ENCODE measurements at regions not wholly inside any gene's neighbourhood (a gene's known extent, or its start where the extent isn't known, plus 50 kb on each side); places are given as distances from the start of the nearest gene placed in this dataset.

DNA sequence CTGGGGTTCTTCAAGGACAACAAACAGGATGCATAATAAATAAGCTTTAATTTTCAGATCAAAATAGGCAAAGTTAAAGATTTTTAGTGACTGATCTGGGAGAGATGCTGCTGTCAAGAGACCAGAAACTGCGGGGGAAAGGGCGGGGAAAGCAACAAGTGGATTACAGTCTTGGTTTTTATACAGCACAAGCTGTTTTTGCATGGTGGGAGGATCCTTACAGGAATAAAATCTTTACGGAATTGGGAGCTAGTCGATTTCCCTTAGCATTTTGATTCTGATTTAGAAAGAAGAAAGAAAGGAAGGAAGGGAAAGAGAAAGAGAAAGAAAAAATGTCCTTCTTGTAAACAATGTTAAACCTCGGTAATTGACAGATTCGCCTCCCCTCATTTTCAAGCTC is 242.3 kb upstream of the SP8 start:
- DNase-seq (ENCODE audit: low spot score): no peak

DNA sequence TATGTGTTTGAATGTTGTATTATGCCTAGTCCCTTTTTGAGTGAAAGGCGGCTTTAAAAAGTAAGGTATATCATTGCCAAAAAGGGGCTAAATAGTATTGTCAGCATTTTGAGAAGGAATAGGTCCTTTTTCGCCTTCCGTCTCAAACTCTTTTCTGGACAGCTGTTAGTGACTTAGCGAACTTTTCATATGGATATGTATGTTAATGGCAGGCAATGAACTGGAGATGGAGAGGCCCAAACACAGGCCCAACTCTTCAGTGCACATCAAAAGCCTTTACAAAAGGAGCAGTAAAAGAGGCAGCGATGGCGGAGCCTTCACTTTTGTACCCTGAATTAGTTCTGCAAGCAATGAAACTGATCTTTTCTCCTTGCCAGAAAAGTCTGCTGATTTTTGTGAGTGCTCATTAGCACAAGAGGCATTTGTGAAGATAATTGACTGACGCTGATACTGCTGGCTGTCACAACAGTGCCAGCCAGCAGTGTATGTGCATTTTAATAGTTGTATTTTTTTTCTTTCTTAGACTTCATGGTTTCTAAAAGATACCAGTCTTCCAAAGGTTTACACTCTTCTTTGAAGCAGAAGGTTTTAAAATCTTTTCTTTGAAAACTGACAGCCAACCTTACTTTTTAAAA is 243.7 kb upstream of the SP8 start:
- no peak for DNase-seq (ENCODE audit: low spot score)

DNA sequence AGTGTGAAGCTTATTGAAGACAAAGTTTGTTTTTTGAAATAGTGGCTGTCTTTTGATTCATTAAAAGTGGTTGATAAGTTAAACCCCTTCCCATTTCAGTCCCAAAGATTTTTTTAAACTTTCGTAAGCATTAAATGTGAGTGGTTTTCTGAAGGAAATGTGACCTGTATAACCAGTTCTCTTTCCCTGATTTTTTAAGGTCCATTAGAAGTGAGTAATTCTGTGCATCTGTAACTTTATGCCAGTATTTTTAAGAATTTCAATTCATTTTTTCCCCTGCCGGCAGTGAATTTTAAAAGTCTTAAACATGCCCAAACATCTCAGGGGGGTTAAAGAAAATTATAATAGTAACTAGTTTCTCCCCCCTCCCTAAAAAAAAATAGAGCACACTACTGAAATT is 254.6 kb upstream of the SP8 start:
- DNase-seq (ENCODE audit: low spot score): no peak

DNA sequence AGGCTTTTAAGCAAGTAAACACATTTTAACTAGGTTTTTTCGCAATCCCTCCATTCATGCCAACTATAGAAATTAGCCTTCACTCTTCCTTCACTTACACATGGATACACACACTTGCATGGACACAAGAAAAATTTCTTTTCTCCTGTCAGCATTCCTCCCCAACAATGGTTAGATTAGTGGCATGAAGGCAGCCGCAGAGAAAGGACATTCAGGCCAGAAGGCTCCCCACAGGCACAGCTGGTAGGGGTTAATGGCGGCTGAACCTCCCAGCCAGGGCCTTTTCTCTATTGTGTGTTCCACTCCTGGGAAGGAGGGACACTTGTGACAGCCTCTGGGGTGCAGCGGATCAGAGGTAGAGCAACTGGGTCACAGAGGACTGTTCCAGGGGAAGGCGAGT is 255.0 kb upstream of the SP8 start:
- DNase-seq (ENCODE audit: low spot score): no peak

DNA sequence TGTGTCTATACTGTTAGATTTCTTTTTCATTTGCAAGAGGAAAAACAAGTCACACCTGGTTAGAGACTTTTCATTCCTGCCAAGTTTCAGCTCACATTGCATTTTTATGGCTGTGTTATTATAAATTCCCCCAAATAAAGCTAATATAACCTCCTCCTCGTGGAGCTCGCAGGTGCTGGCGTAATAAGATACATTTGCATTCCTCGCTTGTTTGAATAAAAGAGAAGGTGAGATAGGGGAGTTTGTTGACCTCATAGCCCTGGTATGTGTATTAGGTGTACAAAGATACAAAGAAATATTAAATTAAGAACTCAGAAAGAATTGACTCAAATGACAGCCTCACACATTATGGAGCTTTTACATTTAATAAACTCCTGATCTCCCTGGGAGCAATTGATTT is 257.7 kb upstream of the SP8 start:
- DNase-seq (ENCODE audit: low spot score): no peak

DNA sequence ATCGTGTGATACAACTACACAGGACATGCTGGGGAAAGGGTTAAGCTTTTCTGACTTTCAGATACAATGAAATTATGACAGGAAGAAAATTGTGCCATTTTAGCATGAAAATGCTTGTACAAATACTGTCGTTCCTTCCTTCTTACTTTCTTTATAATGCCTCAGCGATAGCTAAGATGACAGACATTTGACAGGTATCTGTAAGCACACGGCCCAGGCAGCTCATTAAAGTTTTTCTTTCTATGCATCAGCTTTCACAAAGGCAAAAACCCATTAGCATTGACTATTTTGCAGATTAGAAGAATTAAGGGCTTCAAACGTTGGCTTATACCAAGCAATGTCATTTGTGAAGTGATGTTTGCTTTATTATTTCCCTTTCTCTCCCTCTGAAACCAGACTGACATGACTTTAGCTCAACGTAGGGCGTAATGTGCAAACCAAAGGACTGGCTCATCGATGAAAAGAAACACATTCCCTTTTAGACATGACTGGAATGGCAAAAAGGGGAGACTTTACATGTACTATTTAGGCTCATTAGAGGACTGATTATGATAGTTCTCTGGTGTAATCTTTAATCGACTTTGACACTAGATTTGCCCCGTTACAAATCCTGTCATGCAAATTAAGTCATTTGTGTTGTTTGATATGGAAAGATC is 258.4 kb upstream of the SP8 start:
- DNase-seq (ENCODE audit: low spot score): no peak

DNA sequence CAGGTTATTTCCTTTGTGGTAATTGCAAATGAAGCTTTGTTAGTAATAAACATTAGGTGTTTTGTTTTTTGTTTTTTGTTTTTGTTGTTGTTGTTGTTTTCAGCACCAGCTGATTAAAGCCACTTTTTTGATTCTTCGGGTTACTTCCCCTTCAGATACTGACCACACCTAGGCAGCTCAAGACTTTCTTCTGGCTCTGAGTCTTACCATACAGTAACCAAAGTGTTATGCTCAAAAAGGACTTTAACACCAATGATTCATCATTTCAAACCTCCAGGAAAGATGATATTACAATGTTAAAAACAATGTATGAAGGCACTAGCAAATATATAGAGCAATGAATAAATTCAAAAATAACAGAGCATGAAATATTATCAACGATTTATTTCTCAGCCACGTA is 265.2 kb upstream of the SP8 start:
- no peak for DNase-seq (ENCODE audit: low spot score)

DNA sequence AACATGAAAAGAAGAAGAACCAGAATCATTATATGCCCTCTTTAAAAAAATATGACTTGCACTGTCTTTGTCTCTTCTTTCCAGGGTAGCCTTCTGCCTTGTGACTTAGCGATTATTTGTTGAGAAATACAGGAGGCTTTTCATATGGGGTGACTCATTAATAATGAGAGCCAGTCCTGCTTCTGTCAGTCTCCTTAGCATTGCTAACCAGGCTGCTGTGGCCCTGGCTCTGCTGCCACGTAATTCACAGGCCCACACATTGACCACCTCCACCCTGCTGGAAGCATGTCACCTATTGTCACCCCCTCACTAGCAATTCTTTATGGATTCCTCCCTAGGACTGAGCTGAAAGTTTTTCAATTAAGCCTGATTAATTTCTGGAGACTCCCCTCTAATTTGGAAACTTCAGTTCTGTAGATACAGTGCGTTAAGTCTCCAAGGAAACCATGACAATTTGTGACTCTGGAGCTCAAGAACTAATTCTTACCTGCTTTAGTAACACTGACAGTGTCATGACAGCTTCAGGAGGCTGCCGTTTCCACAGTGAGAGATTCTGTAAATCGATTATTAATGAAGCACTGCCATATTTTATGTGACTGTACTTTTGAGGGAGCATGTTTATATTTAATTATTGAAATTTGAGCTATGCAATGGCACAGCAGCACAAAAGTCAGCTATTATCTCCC is 267.9 kb upstream of the SP8 start:
- DNase-seq (ENCODE audit: low spot score): no peak

DNA sequence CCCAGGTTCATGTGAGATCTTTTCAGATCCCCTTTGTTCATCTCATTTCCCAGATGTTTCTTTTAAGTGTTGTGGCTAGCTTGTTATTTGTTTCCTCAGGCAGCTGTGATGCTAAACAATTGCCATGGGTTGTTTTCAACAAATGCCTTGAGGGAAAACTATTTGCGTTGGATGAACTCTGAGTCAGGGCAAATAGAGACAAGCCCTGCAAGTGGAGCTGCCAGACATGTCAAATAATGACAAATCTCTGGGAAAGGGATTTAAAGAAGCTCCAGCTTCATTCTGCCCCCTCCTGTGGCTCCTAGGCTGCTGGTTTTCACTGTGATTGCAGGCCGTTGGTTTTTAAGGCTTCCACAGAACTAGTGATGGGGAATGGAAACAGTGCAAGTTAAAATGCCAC is 272.4 kb upstream of the SP8 start:
- no peak for DNase-seq (ENCODE audit: low spot score)

DNA sequence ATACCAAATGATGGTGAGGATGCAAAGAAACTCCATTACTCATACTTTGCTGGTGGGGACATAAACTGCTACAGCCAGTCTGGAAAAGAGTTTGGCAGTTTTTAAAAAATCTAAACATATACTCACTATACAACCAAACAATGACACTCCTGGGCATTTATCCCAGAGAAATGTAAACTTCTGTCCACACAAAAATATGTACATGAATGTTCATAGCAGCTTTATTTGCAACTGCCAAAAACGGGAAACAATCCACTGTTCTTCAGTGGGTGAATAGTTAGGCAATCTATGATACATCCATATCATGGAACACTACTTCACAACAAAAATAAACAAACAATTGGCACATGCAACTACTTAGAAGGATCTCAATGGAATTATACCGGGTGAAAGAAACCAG is 276.4 kb upstream of the SP8 start:
- DNase-seq (ENCODE audit: low spot score): no peak

DNA sequence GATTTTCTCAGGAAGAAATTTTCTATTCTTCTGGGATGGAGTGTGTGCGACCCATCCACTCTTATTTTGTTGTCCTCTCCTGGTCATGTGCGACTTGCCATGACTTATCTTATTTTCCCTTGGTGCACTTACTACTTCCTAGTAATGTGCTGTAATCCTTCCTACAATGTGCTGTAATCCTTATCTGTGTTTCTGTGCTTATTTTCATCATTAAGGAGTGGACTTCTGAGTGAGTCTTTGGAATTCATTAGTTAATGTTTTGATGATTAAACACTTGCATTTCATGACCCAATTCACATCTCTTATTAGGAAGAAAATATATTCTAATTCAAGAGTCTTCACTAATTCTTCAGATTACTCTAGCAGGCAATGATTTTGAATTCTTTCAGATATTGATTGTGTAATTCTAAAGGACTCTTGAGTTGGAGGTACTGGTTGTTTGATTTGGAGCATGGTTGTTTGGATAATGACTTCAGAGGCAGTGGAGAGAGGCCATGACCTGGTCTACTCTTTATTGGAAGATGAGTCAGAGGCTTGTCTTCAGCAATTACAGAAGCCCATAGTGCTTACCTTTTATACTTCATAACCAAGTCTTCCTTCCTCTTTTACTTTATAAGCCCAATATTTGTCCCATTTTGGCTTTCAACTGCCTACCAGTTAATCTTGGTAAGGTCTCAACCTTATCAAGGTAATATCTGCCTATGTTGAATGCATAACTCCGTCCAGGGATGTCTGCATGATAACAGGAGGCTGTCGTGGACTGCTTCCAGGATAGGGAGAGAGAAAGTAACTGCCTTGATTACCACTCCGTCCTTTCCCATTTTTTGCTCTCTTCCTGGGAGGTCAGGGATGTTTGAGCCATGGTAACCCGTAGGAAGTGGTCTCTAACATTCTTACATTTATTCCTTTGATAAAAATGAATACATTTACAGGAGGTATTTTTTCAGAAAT is 278.3 kb upstream of the SP8 start:
- DNase-seq (ENCODE audit: low spot score): no peak

DNA sequence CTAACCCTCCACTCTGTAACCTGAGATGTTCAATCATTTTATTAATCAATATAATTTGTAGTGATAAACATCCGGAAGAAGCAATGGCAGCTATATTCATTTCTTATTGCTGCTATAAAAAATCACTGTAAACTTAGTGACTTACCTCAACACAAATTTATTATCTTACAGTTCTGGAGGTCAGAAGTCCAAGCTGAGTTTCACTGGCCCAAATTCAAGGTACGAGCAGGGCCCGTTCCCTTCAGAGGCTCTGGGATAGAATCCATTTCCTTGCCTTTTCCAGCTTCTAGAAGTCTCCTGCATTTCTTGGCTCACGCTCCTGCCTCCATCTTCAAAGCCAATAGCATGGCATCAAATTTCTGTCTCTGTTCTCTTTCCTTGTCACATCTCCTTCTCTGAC is 279.5 kb upstream of the SP8 start:
- no peak for DNase-seq (ENCODE audit: low spot score)

DNA sequence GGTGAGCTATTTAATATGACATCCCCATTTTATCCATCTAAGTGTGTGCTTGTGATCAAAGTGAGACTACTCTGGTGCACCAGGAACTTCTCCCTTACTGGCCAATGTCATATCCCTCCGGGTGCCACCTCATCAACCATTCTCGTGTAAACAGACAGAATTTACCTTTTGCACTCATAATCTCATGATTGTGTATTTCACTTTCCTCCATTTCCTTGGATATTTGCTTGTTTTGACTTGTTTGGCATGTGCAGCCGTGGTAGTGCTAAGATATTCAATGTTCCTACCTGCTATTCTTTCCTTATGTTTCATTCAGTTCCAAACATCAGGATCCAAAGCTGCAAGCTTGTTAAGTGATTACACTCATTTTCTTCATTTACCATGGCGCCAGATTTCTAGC is 280.5 kb upstream of the SP8 start:
- no peak for DNase-seq (ENCODE audit: low spot score)

DNA sequence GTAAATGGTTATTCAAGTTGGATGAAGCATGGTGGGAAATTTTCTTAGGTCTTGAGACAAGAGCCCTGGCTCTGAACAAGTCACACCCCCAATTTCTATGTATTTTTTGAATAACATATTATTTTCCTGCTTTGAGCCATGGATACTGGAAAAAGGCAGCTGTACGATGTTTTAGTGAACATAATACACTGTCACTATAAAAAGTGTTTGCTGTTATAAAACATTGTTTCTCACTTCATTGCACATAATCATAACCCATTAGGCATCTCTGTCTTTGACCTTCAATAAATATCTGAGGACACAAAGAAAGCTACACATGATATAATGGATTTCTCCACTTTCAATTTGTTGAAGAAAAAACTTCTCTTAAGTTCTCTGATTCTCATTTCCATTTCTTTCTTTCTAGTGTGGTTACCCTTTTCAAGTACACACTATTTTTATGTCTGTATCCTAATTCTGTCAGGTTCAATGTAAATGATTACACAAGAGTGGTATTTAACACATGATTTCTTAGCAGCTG is 283.9 kb upstream of the SP8 start:
- DNase-seq (ENCODE audit: low spot score): no peak

DNA sequence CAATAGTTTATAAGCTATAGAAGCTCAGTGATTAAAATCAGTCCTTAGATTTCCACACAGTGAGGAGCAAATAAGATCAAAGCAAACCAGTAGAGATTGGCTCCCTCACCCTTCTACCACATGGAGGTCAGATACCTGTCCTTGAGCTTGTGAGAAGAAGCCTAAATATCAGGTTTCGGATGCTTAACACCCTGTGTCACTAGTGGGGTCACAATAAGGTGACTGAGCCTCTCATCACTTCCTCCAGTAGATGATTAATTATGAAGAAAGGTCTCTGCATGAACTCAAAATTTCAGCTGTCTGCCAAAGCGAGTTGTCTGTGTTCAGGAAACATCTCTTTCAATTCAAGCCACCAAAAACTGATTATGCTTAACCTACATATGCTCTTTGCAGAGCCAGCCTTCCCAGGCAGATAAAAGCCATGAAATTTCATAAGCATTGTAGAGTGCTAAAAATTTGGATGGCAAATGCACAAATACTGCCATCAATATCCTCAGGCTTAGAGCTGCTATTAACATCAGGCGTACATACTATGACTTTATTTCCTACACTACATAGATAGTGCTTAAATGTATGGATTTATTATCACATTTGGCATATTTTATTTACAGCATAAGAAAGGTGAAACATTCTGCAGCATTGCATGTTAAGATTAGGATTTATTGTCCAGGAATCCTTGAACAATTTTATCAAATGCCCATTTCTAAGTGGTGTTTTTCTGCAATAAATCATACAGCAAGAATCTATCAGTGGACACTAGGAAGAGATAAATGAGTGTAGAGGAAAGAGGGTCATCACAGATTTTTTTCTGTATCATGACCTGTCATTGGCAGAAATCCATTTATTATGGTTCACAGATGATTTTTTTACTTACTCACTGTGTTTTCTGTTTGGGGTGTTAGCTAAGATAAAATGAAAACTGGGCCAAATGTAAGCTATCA is 285.1 kb upstream of the SP8 start:
- no peak for DNase-seq (ENCODE audit: low spot score)

DNA sequence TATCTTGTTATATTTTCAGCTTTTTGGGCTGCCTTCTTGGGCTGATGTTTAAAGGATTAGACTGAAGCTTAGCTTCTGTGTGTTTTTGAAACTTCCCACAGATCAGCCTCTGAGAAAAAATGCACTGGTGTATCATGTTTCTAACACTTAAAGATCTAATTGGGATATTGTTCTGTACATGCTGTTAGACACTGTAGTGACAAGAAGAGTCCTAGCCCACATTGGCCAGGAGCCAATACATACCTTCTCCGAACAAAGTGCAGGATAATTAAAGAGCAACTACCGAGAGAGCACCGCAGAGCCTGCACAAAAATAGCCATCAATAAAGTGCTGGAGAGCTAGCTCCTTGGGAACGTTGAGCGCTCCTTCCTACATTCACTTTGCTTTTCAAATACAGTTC is 289.4 kb upstream of the SP8 start:
- no peak for DNase-seq (ENCODE audit: low spot score)

DNA sequence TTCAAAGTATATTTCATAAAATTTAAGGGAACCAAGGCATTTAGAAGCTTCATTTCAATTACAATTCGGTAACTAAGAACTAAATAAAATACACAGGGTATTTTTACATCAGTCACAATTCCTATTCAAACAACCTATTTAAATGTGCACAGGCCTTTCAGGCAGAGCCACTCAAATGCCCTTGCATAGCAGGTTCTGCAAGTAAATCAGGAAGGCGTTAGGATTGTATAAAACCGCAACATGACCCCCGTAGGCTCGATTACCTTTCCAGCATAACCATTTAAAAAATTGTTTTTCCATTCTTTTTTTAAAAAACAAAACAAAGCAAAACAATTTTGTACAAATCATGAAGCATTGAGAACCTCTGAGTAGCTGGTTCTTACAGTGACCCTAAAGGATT is 289.9 kb upstream of the SP8 start:
- no peak for DNase-seq (ENCODE audit: low spot score)

DNA sequence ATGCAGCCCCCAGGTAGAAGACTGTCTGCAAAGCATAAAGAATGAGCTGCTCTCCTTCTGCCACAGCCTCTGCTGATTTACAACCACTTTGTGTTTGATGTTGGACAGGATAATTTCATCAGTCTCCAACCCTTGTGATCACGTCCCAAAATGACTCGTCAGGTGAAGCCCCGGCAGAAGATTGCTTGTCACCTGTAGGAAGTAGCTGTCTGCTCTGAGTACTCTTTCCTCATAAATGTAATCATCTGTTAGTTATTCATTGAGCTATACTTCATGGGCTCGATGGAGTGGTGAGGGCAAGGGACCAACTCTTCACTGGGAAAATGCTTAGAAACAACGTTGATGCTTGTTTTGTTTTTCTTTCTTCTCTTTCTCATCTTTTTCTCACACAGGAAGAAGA is 290.9 kb upstream of the SP8 start:
- DNase-seq (ENCODE audit: low spot score): no peak

DNA sequence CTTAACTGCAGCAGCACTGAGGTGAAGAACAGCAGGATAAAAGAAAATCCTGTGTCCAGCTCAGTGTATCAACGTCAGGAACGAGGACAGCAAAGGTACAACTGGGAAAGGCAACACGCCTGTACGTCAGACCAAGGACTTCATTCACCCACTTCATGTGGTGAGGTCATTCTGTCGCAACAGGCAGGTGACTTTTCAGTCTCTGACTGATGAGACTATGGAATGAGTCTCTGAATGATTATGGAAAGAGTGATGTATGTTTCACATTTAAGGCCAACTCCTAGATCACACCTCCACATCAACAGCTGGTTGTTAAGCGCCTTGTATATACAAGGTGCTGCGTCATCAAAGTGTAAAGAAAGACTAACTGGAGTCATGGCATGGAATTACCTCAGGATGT is 297.6 kb upstream of the SP8 start:
- DNase-seq (ENCODE audit: low spot score): no peak

DNA sequence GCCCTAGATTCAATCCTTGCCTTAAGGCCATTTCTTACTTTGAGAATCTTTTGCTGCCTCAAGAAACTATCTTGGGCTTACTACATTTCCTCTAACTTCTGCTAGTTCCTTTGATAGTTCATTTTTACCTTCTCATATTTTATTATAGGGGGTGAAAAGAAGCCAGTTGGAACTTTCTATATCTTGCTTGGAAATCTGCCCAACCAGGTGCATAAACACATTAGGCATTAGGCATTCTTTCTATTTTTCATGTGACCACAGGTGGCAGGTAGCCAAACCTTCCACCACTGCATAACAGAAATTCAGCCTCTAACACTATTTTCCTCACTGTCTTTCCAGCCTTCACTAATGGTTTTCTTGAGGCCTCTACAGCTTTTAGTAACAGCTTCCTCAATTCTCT is 300.0 kb upstream of the SP8 start:
- no peak for DNase-seq (ENCODE audit: low spot score)

DNA sequence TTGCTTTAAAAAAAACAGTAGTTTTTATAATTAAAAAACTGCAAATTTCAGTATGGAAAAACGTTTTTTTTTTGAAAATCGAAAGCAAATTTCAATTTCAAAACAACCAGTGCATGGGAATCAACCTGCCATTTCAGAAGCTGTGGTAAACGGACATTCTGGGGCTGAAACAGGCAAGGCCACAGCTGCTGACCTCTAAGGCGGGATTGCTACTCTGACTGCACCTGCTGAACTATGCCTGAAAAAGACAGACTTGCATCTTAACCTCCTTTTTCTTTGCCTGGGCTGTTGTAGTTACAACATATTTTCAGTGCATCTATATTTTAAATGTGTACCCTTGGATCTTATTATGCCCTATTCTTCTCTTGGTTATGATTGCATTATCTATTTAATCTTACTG is 303.0 kb upstream of the SP8 start:
- no peak for DNase-seq (ENCODE audit: low spot score)
